T-helper 2 cell treated with Interferon-gamma antibody and Interleukin-4, amounts not matched to agents 100 ng/mL and 5 ng/mL, for 36 hours (primary cell): ENCODE measurements at regions not wholly inside any gene's neighbourhood (a gene's known extent, or its start where the extent isn't known, plus 50 kb on each side); places are given as distances from the start of the nearest gene placed in this dataset.
"Not testable (repeated sequence)": the region's sequence is repeated elsewhere in the genome, so short reads cannot be mapped to it uniquely, and the experiment has no call there.

Source experiments
- intact Hi-C: fragments of 100-400 bp; cut with micrococcal nuclease; formaldehyde crosslinking; loops from one replicate; pipeline ENCODE4 v1.15.1; 2023

DNA sequence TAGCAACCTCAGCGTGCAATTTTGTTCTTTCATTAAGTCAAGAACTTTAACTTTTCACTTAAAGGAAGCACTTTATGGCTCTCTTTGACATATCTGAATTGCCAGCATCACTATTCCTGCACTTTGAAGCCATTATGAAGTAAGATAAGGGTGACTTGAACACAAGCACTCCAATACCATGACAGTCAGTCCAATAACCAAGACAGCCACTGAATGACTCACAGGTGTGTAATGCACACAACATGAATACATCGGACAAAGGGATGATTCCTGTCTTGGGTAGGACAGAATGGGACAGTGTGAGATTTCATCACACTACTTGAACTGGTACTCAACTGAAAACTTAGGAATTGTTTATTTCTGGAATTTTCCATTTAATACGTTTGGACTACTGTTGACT is 233.7 kb upstream of the IPO5 start:
- intact Hi-C loops, result no loop called here

DNA sequence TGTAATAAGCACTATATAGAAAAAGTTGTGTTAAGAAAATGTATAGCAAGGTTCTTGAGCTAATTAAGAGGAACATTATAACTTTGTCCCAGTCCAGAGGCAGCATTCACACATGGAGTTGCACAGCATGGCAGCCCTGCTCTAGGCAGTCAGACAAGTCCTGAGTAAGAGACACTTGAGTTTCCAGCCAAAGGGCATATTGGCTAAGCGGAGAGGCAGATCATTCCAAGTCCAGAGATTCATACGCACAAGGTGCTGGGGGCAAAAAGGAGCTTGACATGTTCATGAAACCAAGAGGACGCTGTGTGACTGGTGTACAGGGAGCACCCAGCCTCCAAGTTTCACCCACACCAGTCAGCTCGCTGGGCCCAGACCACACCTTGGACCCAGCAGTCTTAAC is 232.6 kb upstream of the IPO5 start:
- intact Hi-C loops, result no loop called here

- intact Hi-C loops, result no loop called here
Observed at GRCh38 chr13:97723655-97724054, 229.8 kb upstream of the IPO5 start.

- intact Hi-C loops, result no loop called here
Observed at GRCh38 chr13:97724450-97724849, 229.0 kb upstream of the IPO5 start.

DNA sequence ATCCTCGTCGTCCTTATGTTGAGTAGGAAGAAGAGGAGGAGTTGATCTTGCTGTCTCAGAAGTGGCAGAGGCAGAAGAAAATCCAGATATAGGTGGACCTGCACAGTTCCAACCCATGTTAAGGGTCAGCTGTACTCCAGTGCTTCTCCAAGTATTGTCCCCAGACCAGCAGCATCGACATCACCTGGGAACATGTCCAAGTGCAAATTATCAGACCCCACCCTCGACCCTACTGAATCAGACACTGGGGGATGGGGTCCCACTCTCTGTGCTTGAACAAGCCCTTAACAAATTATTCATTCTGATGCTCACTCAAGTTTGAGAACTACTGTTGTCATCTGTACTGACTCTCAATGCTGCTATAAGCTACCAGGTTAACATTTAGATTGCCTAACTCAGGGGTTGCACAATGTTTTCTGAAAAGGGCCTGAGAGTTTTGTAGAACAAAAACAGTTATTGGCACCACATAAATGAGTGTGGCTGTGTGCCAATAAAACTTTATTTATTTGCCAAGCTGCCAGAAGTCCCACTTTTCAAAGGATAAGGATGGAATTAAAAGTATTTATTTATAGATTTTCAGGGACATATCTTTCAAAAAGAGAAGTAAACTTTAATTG is 226.7 kb upstream of the IPO5 start:
- intact Hi-C loops, result loop anchor here (2.0 kb wide), 1 partner anchor 36 kb away; no protein-coding TSS in a partner anchor

DNA sequence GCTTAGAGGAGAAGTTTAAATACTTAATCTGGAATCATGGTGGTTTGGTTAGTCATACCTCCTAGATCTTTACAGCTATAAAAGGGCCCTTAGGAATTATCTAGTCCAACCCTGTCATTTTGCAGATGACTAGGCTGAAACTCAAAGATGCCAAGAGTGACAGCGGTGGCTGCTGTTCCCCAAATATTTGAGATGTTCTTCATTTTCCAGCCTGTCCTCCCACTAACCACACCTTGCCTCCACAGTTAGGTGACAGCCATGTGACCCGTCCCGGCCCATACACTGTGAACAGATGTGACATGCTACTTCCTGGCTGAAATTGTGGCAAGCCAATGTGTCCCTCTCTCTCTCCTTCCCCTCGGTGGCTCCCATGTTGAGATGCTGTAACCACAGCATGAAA is 225.5 kb upstream of the IPO5 start:
- intact Hi-C loops, result loop anchor here (2.0 kb wide), 1 partner anchor 37 kb away; no protein-coding TSS in a partner anchor

- intact Hi-C loops, result no loop called here
Observed at GRCh38 chr13:97736436-97736835, 217.0 kb upstream of the IPO5 start.

- intact Hi-C loops, result no loop called here
Observed at GRCh38 chr13:97742084-97742483, 211.4 kb upstream of the IPO5 start.

GRCh38 chr13:97743938-97744337 is 209.5 kb upstream of the IPO5 start:
- intact Hi-C loops, result no loop called here

DNA sequence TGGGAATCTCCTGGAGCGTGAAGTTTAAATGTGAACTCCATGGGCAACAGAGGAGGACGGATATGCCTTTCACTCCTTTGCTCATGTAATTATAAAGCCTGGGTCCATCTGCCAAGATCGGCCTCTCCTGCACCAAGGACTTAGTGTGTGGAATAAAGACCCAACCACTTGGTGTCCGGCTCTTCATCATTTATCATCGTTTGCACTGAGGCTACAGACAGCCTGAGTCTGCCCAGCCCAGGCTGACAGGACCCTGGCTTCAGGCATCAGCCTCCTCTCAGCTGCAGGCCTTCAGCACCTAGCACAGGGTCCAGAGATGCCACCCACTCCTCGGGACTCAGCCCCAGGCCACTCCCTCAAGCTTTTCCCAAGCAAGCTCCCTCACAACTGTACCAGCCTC is 206.8 kb upstream of the IPO5 start:
- intact Hi-C loops, result no loop called here

GRCh38 chr13:97749174-97749573 is 204.3 kb upstream of the IPO5 start:
- intact Hi-C loops, result no loop called here

DNA sequence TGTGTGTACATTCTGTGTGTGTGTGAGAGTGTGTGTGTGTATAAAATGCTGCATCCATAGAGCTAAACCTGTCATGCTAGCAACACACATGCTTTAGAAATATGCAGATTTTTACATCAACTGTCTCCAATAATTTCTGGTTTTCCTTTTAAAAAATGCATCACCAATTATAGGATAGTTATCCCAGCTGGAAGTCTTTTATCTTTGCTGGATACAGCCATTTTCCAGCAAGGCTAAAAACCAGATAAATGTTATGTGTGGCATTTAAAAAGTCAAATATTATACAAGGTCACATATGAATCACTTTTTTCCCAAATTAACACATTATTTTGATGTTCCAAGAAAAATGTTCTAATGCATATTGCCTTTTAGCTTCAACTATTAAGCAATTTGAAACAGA is 202.0 kb upstream of the IPO5 start:
- intact Hi-C loops, result no loop called here

DNA sequence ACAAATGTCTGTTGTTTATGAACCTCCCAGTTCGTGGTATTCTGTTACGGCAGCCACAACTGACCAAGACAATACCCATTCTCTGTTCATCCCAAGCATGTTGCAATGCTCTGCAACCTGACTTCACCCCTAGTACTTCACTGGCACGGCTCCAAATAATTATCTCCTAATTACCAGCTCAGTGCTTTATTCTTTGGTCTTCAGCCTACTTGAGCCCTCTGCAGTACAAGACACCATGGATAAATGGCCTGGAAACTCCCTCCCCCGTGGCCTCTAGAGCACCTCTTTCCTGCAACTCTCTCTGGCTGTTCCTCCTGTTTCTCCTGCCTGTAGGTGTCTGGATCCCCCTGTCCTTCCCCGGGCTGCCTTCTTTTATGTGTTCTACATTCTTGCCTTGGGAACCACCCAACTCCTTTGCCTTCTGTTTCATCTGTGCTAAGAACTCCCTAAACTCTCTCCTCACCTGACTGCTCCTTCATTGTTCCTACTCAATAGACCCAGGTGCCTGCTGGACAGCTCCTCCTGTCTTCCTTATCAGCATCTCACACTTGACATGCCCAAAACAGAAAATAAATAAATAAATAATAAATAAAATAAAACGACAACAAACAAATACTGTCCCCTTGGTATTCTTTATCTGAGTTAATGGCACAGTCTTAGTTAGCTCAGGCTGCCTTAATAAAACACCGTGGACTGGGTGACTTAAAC is 200.4 kb upstream of the IPO5 start:
- intact Hi-C loops, result no loop called here

GRCh38 chr13:97753942-97754670 is 199.4 kb upstream of the IPO5 start:
- intact Hi-C loops, result no loop called here

- intact Hi-C loops, result no loop called here
Observed at GRCh38 chr13:97757807-97758206, 195.7 kb upstream of the IPO5 start.

GRCh38 chr13:97758317-97758716 is 195.2 kb upstream of the IPO5 start:
- intact Hi-C loops, result no loop called here

DNA sequence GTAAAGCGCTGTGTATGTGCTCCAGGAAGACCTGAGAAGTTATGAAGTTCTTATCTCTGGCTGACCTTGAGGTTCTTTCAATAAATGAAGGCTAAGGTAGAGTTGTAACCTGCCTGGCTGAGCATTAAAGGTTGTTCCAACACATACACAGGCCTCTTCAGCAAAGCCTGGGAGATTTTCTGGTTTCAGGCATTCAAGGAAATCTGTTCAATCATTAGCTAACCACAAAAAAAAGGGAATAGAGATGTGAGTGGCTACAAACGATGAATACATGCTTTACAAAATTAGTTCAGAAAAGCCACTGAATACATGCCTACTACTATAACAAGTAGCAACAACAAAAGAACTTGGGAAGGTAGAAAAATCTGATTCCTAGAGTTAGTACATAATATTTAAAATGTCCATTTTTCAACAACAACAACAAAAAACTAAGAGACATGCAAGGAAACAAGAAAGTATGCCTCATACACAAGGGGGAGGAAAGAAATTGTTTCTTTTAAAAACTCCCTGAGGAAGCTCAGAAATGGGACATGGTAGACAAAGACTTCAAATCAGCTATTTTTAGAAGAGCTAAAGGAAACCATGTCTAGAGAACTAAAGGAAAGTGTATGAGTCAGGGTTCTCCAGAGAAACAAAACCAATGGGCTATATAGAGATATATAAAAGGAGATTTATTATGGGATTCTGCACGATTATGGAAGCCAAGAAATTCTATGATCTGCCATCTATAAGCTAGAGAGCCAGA is 191.5 kb upstream of the IPO5 start:
- intact Hi-C loops, result no loop called here

DNA sequence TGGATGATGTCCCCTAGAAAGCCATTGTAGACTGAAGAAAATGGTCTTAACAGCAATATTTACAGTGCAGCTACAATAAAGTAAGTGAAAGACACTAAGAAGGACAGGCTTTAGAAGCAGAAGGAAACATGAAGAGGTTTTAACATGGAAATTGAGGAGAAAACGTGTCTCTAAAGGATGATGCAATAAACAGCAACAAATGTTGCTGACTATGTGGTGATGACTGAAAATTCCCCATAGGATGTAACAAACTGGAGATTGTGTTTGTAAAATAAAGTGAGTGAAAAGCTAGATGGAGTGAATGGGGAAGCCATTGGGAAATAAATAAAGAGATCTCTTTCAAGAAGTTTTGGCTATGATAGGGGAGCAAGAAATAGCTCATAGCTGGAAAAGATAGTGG is 186.7 kb upstream of the IPO5 start:
- intact Hi-C loops, result no loop called here

DNA sequence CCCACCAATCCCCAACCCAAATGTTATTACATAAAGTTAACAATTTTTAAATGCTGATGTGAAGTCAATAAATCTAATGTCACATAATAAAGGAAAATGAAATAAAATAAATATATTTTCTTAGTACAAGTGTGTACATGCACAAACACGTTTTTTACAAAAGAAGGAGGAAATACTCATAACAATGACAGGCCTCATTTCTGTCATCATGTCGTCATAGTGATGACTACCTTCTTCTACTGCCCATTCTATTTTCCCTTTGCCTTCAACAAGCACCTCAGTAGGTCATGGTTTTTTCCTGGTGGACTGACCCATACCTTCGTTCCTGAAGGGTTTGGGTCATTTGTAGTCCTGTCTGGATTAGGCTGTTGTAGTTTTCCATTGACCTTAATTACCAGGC is 185.3 kb upstream of the IPO5 start:
- intact Hi-C loops, result no loop called here

DNA sequence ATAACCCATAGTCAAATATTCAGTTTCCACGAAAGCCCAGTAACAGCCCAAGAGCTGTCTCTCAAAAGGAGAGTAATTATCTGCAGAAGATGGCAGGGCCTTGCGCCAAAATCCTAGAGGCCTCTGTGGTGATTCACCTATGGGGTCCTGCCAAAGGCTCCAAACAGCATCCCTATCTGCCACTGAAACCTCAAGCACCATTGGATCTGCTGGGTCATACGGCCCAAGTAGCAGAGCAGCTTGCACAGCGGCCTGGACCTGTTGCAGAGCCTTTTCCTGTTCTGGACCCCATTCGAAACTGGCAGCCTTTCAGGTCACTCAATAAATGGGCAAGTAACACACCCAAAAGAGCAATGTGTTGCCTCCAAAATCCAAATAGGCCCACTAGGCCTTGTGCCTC is 183.2 kb upstream of the IPO5 start:
- intact Hi-C loops, result not testable (repeated sequence)

DNA sequence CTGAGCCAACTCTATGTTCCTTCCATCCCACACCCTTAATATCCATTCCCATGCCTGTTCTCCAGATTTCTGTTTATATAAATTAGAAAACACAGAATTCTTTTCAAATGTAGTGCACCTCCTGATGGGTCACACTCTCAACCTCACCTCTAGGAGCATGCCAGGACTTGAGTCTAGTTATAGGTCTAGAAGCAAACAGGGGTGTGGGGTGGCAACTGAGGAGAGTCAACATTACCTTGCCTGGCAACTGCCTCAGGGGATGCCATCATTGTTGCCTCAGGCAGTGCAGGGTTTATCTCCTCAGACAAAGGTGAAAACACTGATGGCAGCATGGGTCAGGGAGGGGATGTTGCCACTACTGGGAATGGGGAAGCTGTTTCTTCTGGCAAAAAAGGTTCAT is 181.0 kb upstream of the IPO5 start:
- intact Hi-C loops, result not testable (repeated sequence)
